ENCODE measurements at regions not wholly inside any gene's neighbourhood (a gene's known extent, or its start where the extent isn't known, plus 50 kb on each side); places are given as distances from the start of the nearest gene placed in this dataset.

- BruUV-seq (replicated peaks), result no TSS peak
- no peaks in the 10 kb centered on the region for H3K9me1 ChIP-seq (replicated peaks; ENCODE audit: control insufficient read depth, extremely low read depth, insufficient read depth, low read length)
These were observed 1785.7 kb upstream of the FLRT2 start for GRCh38 chr14:83744224-83744623.

GRCh38 chr14:83744891-83745290 lies 1785.1 kb upstream of the FLRT2 start:
- CTCF ChIA-PET, result no interaction called here
- no peak for FAIRE-seq

More at GRCh38 chr14:83744224-83744623, 1785.7 kb upstream of the FLRT2 start:
- ChIA-PET CTCF (interaction anchor here (0.5 kb wide), 1 partner anchor 1868 kb away, joined by 4 read pairs; no protein-coding TSS in a partner anchor), POLR2A (no interaction called here)
- Histone ChIP-seq H3K27me3 (ENCODE audit: control insufficient read depth in 2 of 2, insufficient read depth in 2 of 2, low read length in 2 of 2) (no peaks in the 10 kb centered on the region), H3K4me1 (ENCODE audit: control insufficient read depth, extremely low read depth, insufficient read depth, low read length) (no peaks in the 10 kb centered on the region), H3K4me3 (replicated peaks in 1 of 3; ENCODE audit: insufficient read depth in 1 of 3, low read depth in 1 of 3, low read length in 3 of 3) (no peak overlapping the region), H2AFZ (ENCODE audit: low read depth, low read length) (no peak overlapping the region), H3K9me3 (replicated peaks; ENCODE audit: control insufficient read depth, insufficient read depth, low read length) (no peaks in the 10 kb centered on the region), H4K20me1 (replicated peaks; ENCODE audit: control insufficient read depth, extremely low read depth, insufficient read depth, low read length) (no peaks in the 10 kb centered on the region), H3K9ac (replicated peaks; ENCODE audit: extremely low read depth, insufficient read depth, low read length) (no peak overlapping the region), H3K27ac (ENCODE audit: insufficient read depth, low read depth, low read length) (no peak overlapping the region), H3K4me2 (ENCODE audit: insufficient read depth, low read length) (no peak overlapping the region), H3K36me3 (ENCODE audit: control insufficient read depth in 2 of 2, extremely low read depth in 1 of 2, insufficient read depth in 2 of 2, low read length in 2 of 2) (no peaks in the 10 kb centered on the region), H3K79me2 (ENCODE audit: control insufficient read depth, insufficient read depth, low read length) (no peaks in the 10 kb centered on the region)
- intact Hi-C loops (cut with micrococcal nuclease) (no loop called here), dilution Hi-C loops (cut with MboI; ENCODE audit: extremely low pct_ligation_motif_present, low sequenced_read_pairs) (no loop called here)
- TF ChIP-seq GATA2 (IDR thresholded peaks at IDR 0.05; ENCODE audit: insufficient read depth, insufficient read length, low read depth, low read length), result no peak
- no peak for TF ChIP-seq FOS (IDR thresholded peaks at IDR 0.05; ENCODE audit: borderline replicate concordance, insufficient read depth, low read length)
- TF ChIP-seq, protein P1, sequence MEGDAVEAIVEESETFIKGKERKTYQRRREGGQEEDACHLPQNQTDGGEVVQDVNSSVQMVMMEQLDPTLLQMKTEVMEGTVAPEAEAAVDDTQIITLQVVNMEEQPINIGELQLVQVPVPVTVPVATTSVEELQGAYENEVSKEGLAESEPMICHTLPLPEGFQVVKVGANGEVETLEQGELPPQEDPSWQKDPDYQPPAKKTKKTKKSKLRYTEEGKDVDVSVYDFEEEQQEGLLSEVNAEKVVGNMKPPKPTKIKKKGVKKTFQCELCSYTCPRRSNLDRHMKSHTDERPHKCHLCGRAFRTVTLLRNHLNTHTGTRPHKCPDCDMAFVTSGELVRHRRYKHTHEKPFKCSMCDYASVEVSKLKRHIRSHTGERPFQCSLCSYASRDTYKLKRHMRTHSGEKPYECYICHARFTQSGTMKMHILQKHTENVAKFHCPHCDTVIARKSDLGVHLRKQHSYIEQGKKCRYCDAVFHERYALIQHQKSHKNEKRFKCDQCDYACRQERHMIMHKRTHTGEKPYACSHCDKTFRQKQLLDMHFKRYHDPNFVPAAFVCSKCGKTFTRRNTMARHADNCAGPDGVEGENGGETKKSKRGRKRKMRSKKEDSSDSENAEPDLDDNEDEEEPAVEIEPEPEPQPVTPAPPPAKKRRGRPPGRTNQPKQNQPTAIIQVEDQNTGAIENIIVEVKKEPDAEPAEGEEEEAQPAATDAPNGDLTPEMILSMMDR (IDR thresholded peaks at IDR 0.05; ENCODE audit: extremely low read depth in 1 of 2, insufficient read depth in 1 of 2, low read depth in 1 of 2, low read length in 2 of 2), result no peak
- no peak for TF ChIP-seq EZH2 (IDR thresholded peaks at IDR 0.05; ENCODE audit: borderline replicate concordance, low read depth, low read length, severe bottlenecking)
- TF ChIP-seq POLR2A (IDR thresholded peaks at IDR 0.05; ENCODE audit: low read depth, low read length), result no peak
- no peak for DNase-seq (ENCODE audit: low read depth, low spot score)
- no peak for FAIRE-seq

More at GRCh38 chr14:83744891-83745290, 1785.1 kb upstream of the FLRT2 start:
- Histone ChIP-seq H3K27ac (ENCODE audit: insufficient read depth, low read depth, low read length) (no peak overlapping the region), H3K9ac (replicated peaks; ENCODE audit: extremely low read depth, insufficient read depth, low read length) (no peak overlapping the region), H3K79me2 (ENCODE audit: control insufficient read depth, insufficient read depth, low read length) (no peaks in the 10 kb centered on the region), H3K4me2 (ENCODE audit: insufficient read depth, low read length) (peak overlapping the region; percentile 24), H3K36me3 (ENCODE audit: control insufficient read depth in 2 of 2, extremely low read depth in 1 of 2, insufficient read depth in 2 of 2, low read length in 2 of 2) (no peaks in the 10 kb centered on the region), H3K27me3 (ENCODE audit: control insufficient read depth in 2 of 2, insufficient read depth in 2 of 2, low read length in 2 of 2) (no peaks in the 10 kb centered on the region), H3K4me3 (replicated peaks in 1 of 3; ENCODE audit: insufficient read depth in 1 of 3, low read depth in 1 of 3, low read length in 3 of 3) (no peak overlapping the region), H3K4me1 (ENCODE audit: control insufficient read depth, extremely low read depth, insufficient read depth, low read length) (no peaks in the 10 kb centered on the region), H3K9me3 (replicated peaks; ENCODE audit: control insufficient read depth, insufficient read depth, low read length) (no peaks in the 10 kb centered on the region), H2AFZ (ENCODE audit: low read depth, low read length) (peak overlapping the region; percentile 68), H3K9me1 (replicated peaks; ENCODE audit: control insufficient read depth, extremely low read depth, insufficient read depth, low read length) (no peaks in the 10 kb centered on the region), H4K20me1 (replicated peaks; ENCODE audit: control insufficient read depth, extremely low read depth, insufficient read depth, low read length) (no peaks in the 10 kb centered on the region)
- POLR2A ChIA-PET, result interaction anchor here (0.6 kb wide), 1 partner anchor 24 kb away, joined by 3 read pairs; no protein-coding TSS in a partner anchor
- DNase-seq (ENCODE audit: low read depth, low spot score), result peak; percentile 37
- intact Hi-C loops (cut with micrococcal nuclease), result no loop called here
- BruUV-seq (replicated peaks), result no TSS peak
- dilution Hi-C loops (cut with MboI; ENCODE audit: extremely low pct_ligation_motif_present, low sequenced_read_pairs), result no loop called here
- TF ChIP-seq FOS (IDR thresholded peaks at IDR 0.05; ENCODE audit: borderline replicate concordance, insufficient read depth, low read length) (peak; percentile 45), JUN (IDR thresholded peaks at IDR 0.05; ENCODE audit: borderline replicate concordance, insufficient read depth, insufficient read length, low read depth) (no peak)
